ENCODE measurements at regions not wholly inside any gene's neighbourhood (a gene's known extent, or its start where the extent isn't known, plus 50 kb on each side); places are given as distances from the start of the nearest gene placed in this dataset.

DNA sequence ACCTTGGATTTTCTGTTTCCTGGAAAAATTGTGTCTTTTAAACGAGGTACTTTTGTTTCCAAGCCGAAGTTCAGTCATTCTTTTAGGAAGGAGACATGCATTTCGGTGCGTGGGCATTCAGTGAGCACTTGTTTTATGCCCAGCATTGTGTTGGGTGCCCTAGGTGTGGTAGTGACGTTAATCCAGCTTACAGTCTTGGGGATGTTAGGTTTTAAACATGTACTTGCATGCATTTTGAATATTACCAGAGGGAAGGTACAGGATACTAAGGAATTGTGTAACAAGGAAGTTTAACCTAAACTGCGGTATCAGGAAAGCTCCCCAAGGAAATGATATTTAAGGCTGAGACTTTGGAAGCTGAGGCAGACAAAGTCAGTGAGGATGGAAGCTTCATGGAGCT lies 66.3 kb downstream of the ARHGAP35 start:
- Histone ChIP-seq H3K9me3 (ENCODE audit: insufficient read depth, low read depth, low read length) (no peaks in the 10 kb centered on the region), H3F3A (ENCODE audit: low read depth) (no peaks in the 10 kb centered on the region; the same call in 1 of the 2 replicates), H3K79me2 (ENCODE audit: insufficient read depth, low read length) (peaks cover 87% of the 10 kb centered on the region), H3K4me3 (ENCODE audit: low read length, poor library complexity, severe bottlenecking) (no peak overlapping the region), H3K4me1 (ENCODE audit: insufficient read depth, low read length, poor library complexity, severe bottlenecking) (peaks cover 22% of the 10 kb centered on the region), H3K36me3 (ENCODE audit: insufficient read depth, low read length) (peaks cover 7% of the 10 kb centered on the region; the same call in 1 of the 2 replicates), H2AFZ (ENCODE audit: low read length) (no peak overlapping the region), H4K20me1 (ENCODE audit: insufficient read depth, low read length, poor library complexity, severe bottlenecking) (peaks cover 41% of the 10 kb centered on the region), H3K9ac (ENCODE audit: low read depth, low read length, poor library complexity, severe bottlenecking) (no peak overlapping the region), H3K27me3 (ENCODE audit: insufficient read depth, low read length, poor library complexity, severe bottlenecking) (no peaks in the 10 kb centered on the region), H3K4me2 (ENCODE audit: low read depth, low read length, poor library complexity, severe bottlenecking) (no peak overlapping the region), H3K9me2 (replicated peaks; ENCODE audit: low read depth, low read length) (no peaks in the 10 kb centered on the region)
- TF ChIP-seq EZH2phosphoT487 (IDR thresholded peaks at IDR 0.05; ENCODE audit: borderline replicate concordance): no peak

DNA sequence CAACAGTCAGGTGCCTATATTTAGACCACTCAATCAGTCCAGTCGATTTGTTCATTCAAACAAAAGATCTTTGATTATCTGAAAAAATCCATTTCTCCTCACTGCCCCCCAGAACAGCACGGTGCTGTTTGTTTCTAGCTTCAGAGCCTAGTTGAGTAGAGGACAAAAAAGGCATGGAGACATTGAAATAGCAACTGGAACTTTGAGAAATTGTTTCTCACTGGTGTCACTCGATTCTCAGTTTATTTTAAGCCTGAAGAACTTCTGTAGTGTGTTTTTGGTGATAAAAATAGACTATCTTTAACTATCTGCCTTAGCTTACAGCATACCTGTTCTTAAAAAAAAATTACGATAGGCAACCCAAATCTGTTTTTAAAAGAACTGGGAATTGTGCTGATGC lies 67.1 kb downstream of the ARHGAP35 start:
- no peak overlapping the region for H2AFZ ChIP-seq (ENCODE audit: low read length)
- H3K9me2 ChIP-seq (replicated peaks; ENCODE audit: low read depth, low read length): no peaks in the 10 kb centered on the region
- H3K9me3 ChIP-seq (ENCODE audit: insufficient read depth, low read depth, low read length): no peaks in the 10 kb centered on the region
- H3K4me3 ChIP-seq (ENCODE audit: low read length, poor library complexity, severe bottlenecking): no peak overlapping the region
- peaks cover 41% of the 10 kb centered on the region for H4K20me1 ChIP-seq (ENCODE audit: insufficient read depth, low read length, poor library complexity, severe bottlenecking)
- no peak overlapping the region for H3K4me2 ChIP-seq (ENCODE audit: low read depth, low read length, poor library complexity, severe bottlenecking)
- H3K27me3 ChIP-seq (ENCODE audit: insufficient read depth, low read length, poor library complexity, severe bottlenecking): no peaks in the 10 kb centered on the region
- TF ChIP-seq, protein P1, sequence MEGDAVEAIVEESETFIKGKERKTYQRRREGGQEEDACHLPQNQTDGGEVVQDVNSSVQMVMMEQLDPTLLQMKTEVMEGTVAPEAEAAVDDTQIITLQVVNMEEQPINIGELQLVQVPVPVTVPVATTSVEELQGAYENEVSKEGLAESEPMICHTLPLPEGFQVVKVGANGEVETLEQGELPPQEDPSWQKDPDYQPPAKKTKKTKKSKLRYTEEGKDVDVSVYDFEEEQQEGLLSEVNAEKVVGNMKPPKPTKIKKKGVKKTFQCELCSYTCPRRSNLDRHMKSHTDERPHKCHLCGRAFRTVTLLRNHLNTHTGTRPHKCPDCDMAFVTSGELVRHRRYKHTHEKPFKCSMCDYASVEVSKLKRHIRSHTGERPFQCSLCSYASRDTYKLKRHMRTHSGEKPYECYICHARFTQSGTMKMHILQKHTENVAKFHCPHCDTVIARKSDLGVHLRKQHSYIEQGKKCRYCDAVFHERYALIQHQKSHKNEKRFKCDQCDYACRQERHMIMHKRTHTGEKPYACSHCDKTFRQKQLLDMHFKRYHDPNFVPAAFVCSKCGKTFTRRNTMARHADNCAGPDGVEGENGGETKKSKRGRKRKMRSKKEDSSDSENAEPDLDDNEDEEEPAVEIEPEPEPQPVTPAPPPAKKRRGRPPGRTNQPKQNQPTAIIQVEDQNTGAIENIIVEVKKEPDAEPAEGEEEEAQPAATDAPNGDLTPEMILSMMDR (conservative IDR thresholded peaks at IDR 0.05; ENCODE audit: low read length): no peak
- no peak for TF ChIP-seq EZH2phosphoT487 (IDR thresholded peaks at IDR 0.05; ENCODE audit: borderline replicate concordance)
- H3K79me2 ChIP-seq (ENCODE audit: insufficient read depth, low read length): peaks cover 86% of the 10 kb centered on the region
- no peak overlapping the region for H3K9ac ChIP-seq (ENCODE audit: low read depth, low read length, poor library complexity, severe bottlenecking)
- no peaks in the 10 kb centered on the region; the same call in 1 of the 2 replicates for H3F3A ChIP-seq (ENCODE audit: low read depth)
- peaks cover 22% of the 10 kb centered on the region for H3K4me1 ChIP-seq (ENCODE audit: insufficient read depth, low read length, poor library complexity, severe bottlenecking)
- H3K36me3 ChIP-seq (ENCODE audit: insufficient read depth, low read length): no peaks in the 10 kb centered on the region; the same call in 1 of the 2 replicates

DNA sequence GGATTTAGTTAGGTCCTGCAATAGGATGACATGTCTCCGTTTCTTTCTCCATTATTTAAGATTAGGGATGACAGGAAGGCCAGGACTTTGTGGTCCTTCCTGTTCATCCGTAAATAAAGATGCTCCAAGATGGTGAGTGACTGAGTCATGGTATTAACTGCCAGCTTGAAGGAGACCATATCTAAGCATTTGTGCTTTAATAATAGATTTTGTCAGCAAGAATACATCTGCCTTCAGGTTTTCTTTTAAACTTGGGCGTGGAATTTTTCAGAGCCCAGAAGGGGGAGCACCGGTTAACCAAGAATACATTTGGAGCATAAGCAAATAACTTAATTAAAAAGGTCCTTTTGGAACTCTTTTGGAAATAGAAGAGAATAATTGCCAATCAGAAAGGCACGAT lies 68.2 kb downstream of the ARHGAP35 start:
- Histone ChIP-seq H3K9ac (ENCODE audit: low read depth, low read length, poor library complexity, severe bottlenecking) (no peak overlapping the region), H3K36me3 (ENCODE audit: insufficient read depth, low read length) (no peaks in the 10 kb centered on the region; the same call in 1 of the 2 replicates), H3K4me2 (ENCODE audit: low read depth, low read length, poor library complexity, severe bottlenecking) (no peak overlapping the region), H3K4me1 (ENCODE audit: insufficient read depth, low read length, poor library complexity, severe bottlenecking) (peaks cover 22% of the 10 kb centered on the region), H3K79me2 (ENCODE audit: insufficient read depth, low read length) (peaks cover 95% of the 10 kb centered on the region), H3K9me3 (ENCODE audit: insufficient read depth, low read depth, low read length) (no peaks in the 10 kb centered on the region), H2AFZ (ENCODE audit: low read length) (no peak overlapping the region), H3K27me3 (ENCODE audit: insufficient read depth, low read length, poor library complexity, severe bottlenecking) (no peaks in the 10 kb centered on the region), H4K20me1 (ENCODE audit: insufficient read depth, low read length, poor library complexity, severe bottlenecking) (peaks cover 41% of the 10 kb centered on the region), H3K4me3 (ENCODE audit: low read length, poor library complexity, severe bottlenecking) (no peak overlapping the region), H3F3A (ENCODE audit: low read depth) (no peaks in the 10 kb centered on the region; the same call in 1 of the 2 replicates), H3K9me2 (replicated peaks; ENCODE audit: low read depth, low read length) (no peaks in the 10 kb centered on the region)
- no peak for TF ChIP-seq EZH2phosphoT487 (IDR thresholded peaks at IDR 0.05; ENCODE audit: borderline replicate concordance)
- TF ChIP-seq, protein P1 (conservative IDR thresholded peaks at IDR 0.05; ENCODE audit: low read length): peak; percentile 39; the same call in 1 of the 2 replicates

DNA sequence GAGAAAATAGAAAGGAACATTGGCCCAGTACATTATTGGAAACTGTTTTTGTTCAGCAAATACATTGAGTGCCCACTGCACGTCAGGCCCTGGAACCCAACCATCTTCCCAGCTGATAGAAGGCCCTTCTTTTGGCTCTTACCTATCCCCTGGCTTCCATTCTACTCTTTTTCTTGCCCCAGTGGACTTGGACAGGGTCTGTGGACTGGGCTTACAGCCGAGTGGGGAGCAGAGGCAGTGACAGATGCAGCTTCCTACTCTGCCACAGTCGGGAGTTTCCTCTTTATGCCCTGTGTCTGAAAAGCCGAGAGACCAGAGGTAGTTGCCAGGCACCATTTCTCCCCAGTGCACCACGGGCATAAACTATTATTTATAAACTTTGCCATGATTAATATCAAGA lies 70.4 kb downstream of the ARHGAP35 start:
- Histone ChIP-seq H3K4me2 (ENCODE audit: low read depth, low read length, poor library complexity, severe bottlenecking) (no peak overlapping the region), H3K9ac (ENCODE audit: low read depth, low read length, poor library complexity, severe bottlenecking) (no peak overlapping the region), H3K9me3 (ENCODE audit: insufficient read depth, low read depth, low read length) (no peaks in the 10 kb centered on the region), H3K27me3 (ENCODE audit: insufficient read depth, low read length, poor library complexity, severe bottlenecking) (no peaks in the 10 kb centered on the region), H2AFZ (ENCODE audit: low read length) (no peak overlapping the region), H3K79me2 (ENCODE audit: insufficient read depth, low read length) (peaks cover 92% of the 10 kb centered on the region), H3K36me3 (ENCODE audit: insufficient read depth, low read length) (no peaks in the 10 kb centered on the region; the same call in 1 of the 2 replicates), H3F3A (ENCODE audit: low read depth) (no peaks in the 10 kb centered on the region), H3K4me1 (ENCODE audit: insufficient read depth, low read length, poor library complexity, severe bottlenecking) (peaks cover 16% of the 10 kb centered on the region), H4K20me1 (ENCODE audit: insufficient read depth, low read length, poor library complexity, severe bottlenecking) (peaks cover 33% of the 10 kb centered on the region), H3K9me2 (replicated peaks; ENCODE audit: low read depth, low read length) (no peaks in the 10 kb centered on the region), H3K4me3 (ENCODE audit: low read length, poor library complexity, severe bottlenecking) (no peak overlapping the region)
- TF ChIP-seq, protein P1 (conservative IDR thresholded peaks at IDR 0.05; ENCODE audit: low read length): no peak
- TF ChIP-seq EZH2phosphoT487 (IDR thresholded peaks at IDR 0.05; ENCODE audit: borderline replicate concordance): no peak
